GM12873 (cell line): ENCODE measurements at regions not wholly inside any gene's neighbourhood (a gene's known extent, or its start where the extent isn't known, plus 50 kb on each side); places are given as distances from the start of the nearest gene placed in this dataset.

Experiments used
- TF ChIP-seq, protein P1 (sequence below): IDR thresholded peaks from 2 replicates; pipeline ENCODE4 v1.5.1; 2012; ENCODE audit warnings: low read depth, mild to moderate bottlenecking, moderate library complexity, low read length, control low read depth; ENCODE audit not compliant: insufficient read depth; ENCODE audit errors: missing control alignments

DNA sequence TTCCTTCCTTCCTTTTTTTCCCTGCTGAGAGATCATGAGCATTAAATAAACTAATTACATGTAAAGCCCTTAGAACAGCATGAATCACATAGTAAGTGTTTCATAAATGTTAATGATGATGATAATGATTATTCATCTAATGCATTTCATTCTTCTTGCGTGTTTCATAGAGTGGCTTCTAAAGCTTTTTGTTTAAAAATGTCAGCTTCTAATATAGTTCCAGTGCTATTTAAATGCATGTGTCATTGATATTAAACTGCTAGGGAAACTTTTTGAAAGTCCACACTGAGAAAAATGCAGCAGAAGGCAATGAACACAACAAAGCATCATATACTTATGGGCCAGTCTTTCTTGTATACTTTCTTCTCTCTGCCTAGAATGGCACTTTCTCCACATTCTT, 894.8 kb downstream of the REEP3 start:
- TF ChIP-seq, protein P1, sequence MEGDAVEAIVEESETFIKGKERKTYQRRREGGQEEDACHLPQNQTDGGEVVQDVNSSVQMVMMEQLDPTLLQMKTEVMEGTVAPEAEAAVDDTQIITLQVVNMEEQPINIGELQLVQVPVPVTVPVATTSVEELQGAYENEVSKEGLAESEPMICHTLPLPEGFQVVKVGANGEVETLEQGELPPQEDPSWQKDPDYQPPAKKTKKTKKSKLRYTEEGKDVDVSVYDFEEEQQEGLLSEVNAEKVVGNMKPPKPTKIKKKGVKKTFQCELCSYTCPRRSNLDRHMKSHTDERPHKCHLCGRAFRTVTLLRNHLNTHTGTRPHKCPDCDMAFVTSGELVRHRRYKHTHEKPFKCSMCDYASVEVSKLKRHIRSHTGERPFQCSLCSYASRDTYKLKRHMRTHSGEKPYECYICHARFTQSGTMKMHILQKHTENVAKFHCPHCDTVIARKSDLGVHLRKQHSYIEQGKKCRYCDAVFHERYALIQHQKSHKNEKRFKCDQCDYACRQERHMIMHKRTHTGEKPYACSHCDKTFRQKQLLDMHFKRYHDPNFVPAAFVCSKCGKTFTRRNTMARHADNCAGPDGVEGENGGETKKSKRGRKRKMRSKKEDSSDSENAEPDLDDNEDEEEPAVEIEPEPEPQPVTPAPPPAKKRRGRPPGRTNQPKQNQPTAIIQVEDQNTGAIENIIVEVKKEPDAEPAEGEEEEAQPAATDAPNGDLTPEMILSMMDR = no peak

DNA sequence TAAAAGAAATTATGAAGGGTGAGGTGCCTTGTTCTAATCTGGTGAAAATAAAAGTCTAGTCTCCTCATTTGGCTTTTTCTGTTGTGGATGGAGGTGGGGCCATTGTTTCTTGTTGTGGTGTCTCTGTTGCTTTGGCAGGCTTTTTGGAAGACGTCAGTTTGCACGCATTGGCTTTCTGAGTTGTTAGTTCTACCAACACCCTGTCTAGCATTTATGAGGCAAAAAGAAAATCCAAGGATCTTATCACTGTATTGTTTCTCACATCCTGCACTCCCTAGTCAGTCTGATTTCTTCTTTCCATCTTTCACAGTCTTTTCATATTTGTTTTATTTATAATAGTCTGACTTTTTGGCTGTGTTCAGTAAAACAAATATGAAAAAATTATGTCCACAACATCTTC, 898.3 kb downstream of the REEP3 start:
- TF ChIP-seq, protein P1 = no peak

DNA sequence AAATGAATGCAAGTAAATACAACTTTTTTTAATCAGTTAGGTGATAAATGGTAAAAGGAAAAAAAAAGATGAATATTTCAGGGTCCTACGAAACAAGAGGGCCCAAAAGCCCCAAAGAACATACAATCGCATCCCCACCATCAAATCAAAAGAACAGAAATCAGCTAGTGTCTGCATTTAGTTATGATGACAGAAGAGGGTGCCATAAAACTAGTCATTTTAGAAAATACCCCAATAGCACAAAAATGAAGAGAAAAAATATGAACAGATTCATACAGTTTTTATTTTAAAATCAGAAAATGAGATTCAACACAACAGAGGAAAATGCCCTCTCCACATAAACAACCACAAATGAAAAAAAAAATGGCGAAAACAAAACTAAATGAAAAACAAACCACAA, 905.5 kb downstream of the REEP3 start:
- TF ChIP-seq, protein P1 = no peak

DNA sequence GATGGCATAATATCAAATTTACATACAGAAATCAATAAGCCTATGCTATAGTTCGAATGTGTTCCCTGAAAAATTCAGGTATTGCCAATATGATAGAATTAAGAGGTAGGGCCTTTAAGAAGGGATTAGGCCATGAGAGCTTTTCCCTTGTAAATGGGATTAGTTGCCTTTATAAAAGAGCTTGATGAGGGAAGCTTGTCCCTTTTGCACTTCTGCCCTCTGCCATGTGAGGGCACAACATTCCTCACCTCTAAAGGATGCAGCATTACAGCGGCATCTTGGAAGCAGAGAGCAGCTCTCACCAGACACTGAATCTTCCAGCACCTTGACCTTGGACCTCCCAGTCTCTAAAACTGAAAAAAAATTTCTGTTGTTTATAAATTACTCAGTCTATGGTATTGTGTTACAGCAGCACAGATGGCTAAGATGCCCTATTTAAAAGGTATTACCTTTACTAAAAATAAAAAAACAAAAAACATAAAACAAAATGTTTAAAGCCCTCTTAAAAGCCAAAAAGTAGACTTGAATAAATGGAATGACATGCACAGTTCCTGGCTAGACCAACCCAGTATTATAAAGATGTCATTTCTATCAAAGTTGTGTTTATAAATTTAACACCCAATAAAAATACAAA, 909.6 kb downstream of the REEP3 start:
- TF ChIP-seq, protein P1 = peak; percentile 48

DNA sequence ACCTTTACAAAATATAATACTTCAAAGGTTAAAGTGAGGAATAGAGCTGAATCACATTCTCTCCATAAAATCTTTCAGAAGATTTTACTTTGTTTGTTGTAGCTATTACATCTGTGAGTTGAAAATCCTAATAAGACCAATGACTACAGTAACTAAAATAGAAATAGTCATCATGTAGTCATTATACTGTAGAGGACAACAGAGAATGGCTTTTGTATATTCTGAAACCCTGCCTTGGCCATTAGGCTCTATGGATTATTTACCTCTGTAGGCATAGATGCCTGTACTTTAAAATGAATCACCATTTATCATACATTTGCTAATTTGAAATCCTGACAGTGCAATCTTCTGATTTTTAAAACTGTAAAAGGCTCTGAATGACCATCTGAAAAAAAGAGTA, 923.0 kb downstream of the REEP3 start:
- TF ChIP-seq, protein P1 = no peak

DNA sequence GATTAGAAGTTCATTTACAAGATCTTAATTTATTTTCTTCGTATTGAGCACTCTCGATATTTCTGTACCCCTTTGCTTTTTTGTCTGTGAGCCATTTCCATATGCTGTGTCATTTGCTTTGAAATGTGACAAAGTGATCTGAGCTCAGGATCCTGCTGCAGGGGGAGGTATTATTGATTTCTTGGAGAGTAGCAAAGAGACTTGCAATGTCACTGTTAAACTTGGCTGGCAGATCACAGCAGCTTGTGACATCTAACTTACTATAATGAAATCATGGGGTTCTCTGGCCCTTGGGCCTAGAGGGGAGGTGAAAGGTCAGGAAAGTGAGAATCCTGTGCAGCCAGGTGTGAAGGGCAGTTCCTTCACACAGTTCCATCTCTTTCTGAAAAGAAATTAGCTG, 923.4 kb downstream of the REEP3 start:
- TF ChIP-seq, protein P1 = no peak

DNA sequence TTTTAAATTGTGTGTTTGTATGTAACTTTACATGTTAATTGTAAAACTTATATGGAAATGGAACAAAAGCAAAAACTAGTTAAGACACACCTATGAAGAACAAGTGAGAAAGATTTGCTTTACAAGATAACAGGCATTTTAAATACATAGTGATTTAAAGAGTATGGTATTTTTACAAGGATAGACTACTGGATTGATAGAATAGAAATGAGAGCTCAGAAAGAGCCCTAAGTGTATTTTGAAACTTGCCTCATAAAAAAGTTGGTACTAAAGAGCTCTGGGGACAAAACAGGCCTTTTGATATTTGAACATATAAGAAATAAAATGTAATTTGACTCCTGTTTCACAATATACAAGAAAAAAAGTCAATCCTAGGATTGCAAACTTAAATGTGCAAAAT, 928.4 kb downstream of the REEP3 start:
- TF ChIP-seq, protein P1 = no peak
